ENCODE measurements at regions not wholly inside any gene's neighbourhood (a gene's known extent, or its start where the extent isn't known, plus 50 kb on each side); places are given as distances from the start of the nearest gene placed in this dataset.

DNA sequence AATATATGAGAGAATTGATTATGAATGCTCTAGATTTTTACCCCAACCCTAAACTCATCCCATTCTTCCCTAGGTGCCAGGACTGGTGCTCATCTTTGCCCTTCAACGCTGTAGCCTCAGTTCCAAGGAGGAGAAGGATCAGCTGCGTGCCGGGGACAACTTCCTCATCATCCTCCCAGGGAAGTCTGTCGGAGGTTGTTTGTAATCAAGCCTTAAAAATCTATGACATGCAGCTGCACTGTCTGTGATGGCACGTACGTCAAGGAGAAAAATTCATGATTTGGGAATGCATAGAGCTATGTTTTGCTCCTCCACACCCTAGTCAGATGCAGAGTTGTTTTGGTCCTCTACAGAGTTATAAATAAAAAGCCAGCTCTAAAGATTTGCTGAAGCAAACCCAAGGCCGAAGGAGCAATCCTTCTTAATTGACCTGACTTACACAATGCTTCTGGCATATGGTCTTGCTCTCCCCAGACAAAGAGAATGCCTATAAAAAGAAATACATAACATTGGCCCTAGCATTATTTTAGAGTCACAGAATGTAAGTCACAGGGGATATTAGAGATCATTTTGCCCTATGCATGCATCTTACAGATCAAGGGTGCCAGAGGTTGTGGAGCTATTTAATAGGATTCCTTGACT, 244.2 kb downstream of the HIVEP2 start:
- no peak for TF ChIP-seq EZH2phosphoT487 (conservative IDR thresholded peaks at IDR 0.05; ENCODE audit: low read length)
- TF ChIP-seq, protein P1, sequence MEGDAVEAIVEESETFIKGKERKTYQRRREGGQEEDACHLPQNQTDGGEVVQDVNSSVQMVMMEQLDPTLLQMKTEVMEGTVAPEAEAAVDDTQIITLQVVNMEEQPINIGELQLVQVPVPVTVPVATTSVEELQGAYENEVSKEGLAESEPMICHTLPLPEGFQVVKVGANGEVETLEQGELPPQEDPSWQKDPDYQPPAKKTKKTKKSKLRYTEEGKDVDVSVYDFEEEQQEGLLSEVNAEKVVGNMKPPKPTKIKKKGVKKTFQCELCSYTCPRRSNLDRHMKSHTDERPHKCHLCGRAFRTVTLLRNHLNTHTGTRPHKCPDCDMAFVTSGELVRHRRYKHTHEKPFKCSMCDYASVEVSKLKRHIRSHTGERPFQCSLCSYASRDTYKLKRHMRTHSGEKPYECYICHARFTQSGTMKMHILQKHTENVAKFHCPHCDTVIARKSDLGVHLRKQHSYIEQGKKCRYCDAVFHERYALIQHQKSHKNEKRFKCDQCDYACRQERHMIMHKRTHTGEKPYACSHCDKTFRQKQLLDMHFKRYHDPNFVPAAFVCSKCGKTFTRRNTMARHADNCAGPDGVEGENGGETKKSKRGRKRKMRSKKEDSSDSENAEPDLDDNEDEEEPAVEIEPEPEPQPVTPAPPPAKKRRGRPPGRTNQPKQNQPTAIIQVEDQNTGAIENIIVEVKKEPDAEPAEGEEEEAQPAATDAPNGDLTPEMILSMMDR (IDR thresholded peaks at IDR 0.05; ENCODE audit: insufficient read depth, low read length, poor library complexity, severe bottlenecking) = no peak
